Lung microvascular endothelial cell (primary cell): ENCODE measurements at regions not wholly inside any gene's neighbourhood (a gene's known extent, or its start where the extent isn't known, plus 50 kb on each side); places are given as distances from the start of the nearest gene placed in this dataset.
"Not testable (repeated sequence)": the region's sequence is repeated elsewhere in the genome, so short reads cannot be mapped to it uniquely, and the experiment has no call there.

Experiments
- DNase-seq, 2 donors: peaks; one replicate each; pipeline versions ENCODE4 v3.0.0 to v3.0.0-alpha.2; 2010; ENCODE audit warnings: low read depth in 2 of 2

- DNase-seq: no peak
Measured at GRCh38 chr2:126049461-126049860, 606.5 kb upstream of the GYPC start.

- no peak for DNase-seq
Measured at GRCh38 chr2:126050991-126051736, 604.8 kb upstream of the GYPC start.

- DNase-seq: not testable (repeated sequence)
Measured at GRCh38 chr2:126051737-126052240, 604.2 kb upstream of the GYPC start.

GRCh38 chr2:126059379-126059778 is 596.6 kb upstream of the GYPC start:
- DNase-seq: no peak

- DNase-seq: no peak
Measured at GRCh38 chr2:126085011-126085795, 570.8 kb upstream of the GYPC start.

- no peak for DNase-seq
Measured at GRCh38 chr2:126100962-126101361, 555.0 kb upstream of the GYPC start.

- no peak for DNase-seq
Measured at GRCh38 chr2:126106006-126106405, 550.0 kb upstream of the GYPC start.

- no peak for DNase-seq
Measured at GRCh38 chr2:126107883-126108282, 548.1 kb upstream of the GYPC start.

- no peak for DNase-seq
Measured at GRCh38 chr2:126115975-126116374, 540.0 kb upstream of the GYPC start.

- no peak for DNase-seq
Measured at GRCh38 chr2:126117886-126118285, 538.1 kb upstream of the GYPC start.

GRCh38 chr2:126145752-126146151 is 510.2 kb upstream of the GYPC start:
- DNase-seq: no peak

GRCh38 chr2:126154256-126154785 is 501.6 kb upstream of the GYPC start:
- no peak for DNase-seq

- DNase-seq: not testable (repeated sequence)
Measured at GRCh38 chr2:126160950-126161349, 495.0 kb upstream of the GYPC start.

- DNase-seq: no peak
Measured at GRCh38 chr2:126172631-126173184, 483.2 kb upstream of the GYPC start.

GRCh38 chr2:126175222-126175621 is 480.7 kb upstream of the GYPC start:
- DNase-seq: no peak

- DNase-seq: no peak
Measured at GRCh38 chr2:126177479-126177878, 478.5 kb upstream of the GYPC start.

- no peak for DNase-seq
Measured at GRCh38 chr2:126187668-126188067, 468.3 kb upstream of the GYPC start.

- DNase-seq: no peak
Measured at GRCh38 chr2:126189527-126189926, 466.4 kb upstream of the GYPC start.

GRCh38 chr2:126200538-126200937 is 455.4 kb upstream of the GYPC start:
- DNase-seq: no peak

GRCh38 chr2:126208266-126208665 is 447.7 kb upstream of the GYPC start:
- no peak for DNase-seq

- DNase-seq: no peak
Measured at GRCh38 chr2:126212735-126213134, 443.2 kb upstream of the GYPC start.

- DNase-seq: no peak
Measured at GRCh38 chr2:126219081-126219480, 436.9 kb upstream of the GYPC start.
